Testis (tissue), 2 donors: ENCODE measurements at regions not wholly inside any gene's neighbourhood (a gene's known extent, or its start where the extent isn't known, plus 50 kb on each side); places are given as distances from the start of the nearest gene placed in this dataset.

ENCODE experiments used
- DNase-seq: peaks from one replicate; pipeline ENCODE4 v3.0.0-alpha.2; 2019
- H3K27ac ChIP-seq, 2 donors: fragments of 200-600 bp; sonication (generic); one replicate each; pipeline ENCODE4 v1.5.1; 2019
- H3K27me3 ChIP-seq: fragments of 200-600 bp; sonication (generic); one replicate; pipeline ENCODE4 v1.5.1; 2019
- H3K36me3 ChIP-seq: fragments of 200-600 bp; sonication (generic); one replicate; pipeline ENCODE4 v1.5.1; 2017; ENCODE audit warnings: low read depth; ENCODE audit errors: missing control alignments
- H3K4me1 ChIP-seq: fragments of 200-600 bp; sonication (generic); one replicate; pipeline ENCODE4 v1.5.1; 2019
- H3K4me3 ChIP-seq, 2 donors: fragments of 200-600 bp; sonication (generic); one replicate each; pipeline ENCODE4 v1.5.1; 2017 to 2019
- H3K9me3 ChIP-seq: fragments of 200-600 bp; sonication (generic); one replicate; pipeline ENCODE4 v1.5.1; 2017
- CTCF ChIP-seq, 3 experiments: fragments of 450-650 bp in 2 of 3; fragments of 200-600 bp in 1 of 3; sonication (generic) in 1 of 3; IDR thresholded peaks; one replicate each; pipeline ENCODE4 v1.5.1; 2016 to 2019; ENCODE audit warnings: antibody characterized with exemption in 3 of 3, mild to moderate bottlenecking in 2 of 3, moderate library complexity in 1 of 3
- POLR2A ChIP-seq: fragments of 450-650 bp; IDR thresholded peaks from one replicate; pipeline ENCODE4 v1.6.1; 2017; ENCODE audit warnings: antibody characterized with exemption, mild to moderate bottlenecking, moderate library complexity
- WGBS, 2 donors: methylation state at CpG; one replicate each; pipeline ENCODE4 v1.1.5; 2018; 5-methylcytosine and 5-hydroxymethylcytosine counted together
- intact Hi-C: fragments of 100-400 bp; cut with DNase I; formaldehyde crosslinking; loops from one replicate; pipeline ENCODE4 v1.15.1; 2023; ENCODE audit warnings: low total_unique reads

GRCh38 chr4:125739760-125740159, 425.0 kb downstream of the FAT4 start:
- WGBS, 2 donors, result 39 to 47% methylated on average over 2 of the region's 2 CpGs
- no peak for DNase-seq
- no peak overlapping the region for H3K4me3 ChIP-seq
- H3K9me3 ChIP-seq, result no peaks in the 10 kb centered on the region
- H3K36me3 ChIP-seq, result no peaks in the 10 kb centered on the region
- H3K27ac ChIP-seq, result no peak overlapping the region
- no peaks in the 10 kb centered on the region for H3K27me3 ChIP-seq
- TF ChIP-seq POLR2A, result no peak
- TF ChIP-seq CTCF (IDR thresholded peaks at IDR 0.05), result no peak
- H3K4me1 ChIP-seq, result peaks cover 6% of the 10 kb centered on the region
- intact Hi-C loops, result loop anchor here (5.0 kb wide), 1 partner anchor 427 kb away; the partner anchor contains the start of gene FAT4

GRCh38 chr4:125741825-125742452, 427.2 kb downstream of the FAT4 start:
- TF ChIP-seq CTCF (IDR thresholded peaks at IDR 0.05) (peak in 2 of 3 experiments; percentile 60 to 70), POLR2A (no peak)
- no peak overlapping the region for H3K4me3 ChIP-seq
- no peaks in the 10 kb centered on the region for H3K9me3 ChIP-seq
- no peaks in the 10 kb centered on the region for H3K36me3 ChIP-seq
- no peak overlapping the region for H3K27ac ChIP-seq
- H3K27me3 ChIP-seq, result no peaks in the 10 kb centered on the region
- intact Hi-C loops, result no loop called here
- WGBS, 2 donors, result 85 to 88% methylated on average over 8 of the region's 8 CpGs
- H3K4me1 ChIP-seq, result no peaks in the 10 kb centered on the region
- DNase-seq, result no peak

- no peaks in the 10 kb centered on the region for H3K9me3 ChIP-seq
- H3K36me3 ChIP-seq, result no peaks in the 10 kb centered on the region
- 35 to 65% methylated on average over 4 to 23 of the region's 23 CpGs for WGBS, 2 donors
- intact Hi-C loops, result no loop called here
- DNase-seq, result no peak
- H3K4me1 ChIP-seq, result no peaks in the 10 kb centered on the region
- TF ChIP-seq CTCF (IDR thresholded peaks at IDR 0.05) (no peak), POLR2A (no peak)
- H3K27ac ChIP-seq, result no peak overlapping the region
- peak overlapping the region; percentile 9 to 39 for H3K4me3 ChIP-seq
- no peaks in the 10 kb centered on the region for H3K27me3 ChIP-seq
Observed at GRCh38 chr4:125744891-125745364, 430.2 kb downstream of the FAT4 start.

GRCh38 chr4:125749354-125749753, 434.6 kb downstream of the FAT4 start:
- no peaks in the 10 kb centered on the region for H3K36me3 ChIP-seq

More at GRCh38 chr4:125749354-125749753, 434.6 kb downstream of the FAT4 start:
- Histone ChIP-seq H3K27ac (no peak overlapping the region), H3K4me3 (no peak overlapping the region), H3K27me3 (no peaks in the 10 kb centered on the region), H3K9me3 (no peaks in the 10 kb centered on the region), H3K4me1 (no peaks in the 10 kb centered on the region)
- no peak for DNase-seq
- intact Hi-C loops, result no loop called here
- TF ChIP-seq CTCF (IDR thresholded peaks at IDR 0.05), result no peak
- no peak for TF ChIP-seq POLR2A
